DND-41 (cell line): ENCODE measurements at regions not wholly inside any gene's neighbourhood (a gene's known extent, or its start where the extent isn't known, plus 50 kb on each side); places are given as distances from the start of the nearest gene placed in this dataset.

Experiments
- ATAC-seq: fragments of 200-7000 bp; cut with Tn5 transposase; 3 replicates; pipeline ENCODE4 v1.9.1; 2021; ENCODE audit warnings: low read depth; ENCODE audit not compliant: insufficient read depth
- DNase-seq: peaks from one replicate; pipeline ENCODE4 v3.0.0-alpha.2; 2020
- H2AFZ ChIP-seq: 2 replicates; pipeline ENCODE4 v1.6.0; 2012; ENCODE audit warnings: low read depth, low read length
- H3K27ac ChIP-seq: 2 replicates; pipeline ENCODE4 v1.5.1; 2012; ENCODE audit warnings: low read length, inconsistent platforms
- H3K27me3 ChIP-seq: fragments of 200-600 bp; sonication (generic); 2 replicates; pipeline ENCODE4 v1.6.0; 2012; ENCODE audit warnings: low read length, mild to moderate bottlenecking, inconsistent platforms; ENCODE audit not compliant: insufficient read depth, poor library complexity
- H3K36me3 ChIP-seq: 2 replicates; pipeline ENCODE4 v1.5.1; 2012; ENCODE audit warnings: low read length, inconsistent platforms; ENCODE audit not compliant: insufficient read depth
- H3K4me1 ChIP-seq: 2 replicates; pipeline ENCODE4 v1.5.1; 2012; ENCODE audit warnings: mild to moderate bottlenecking, low read length; ENCODE audit not compliant: insufficient read depth
- H3K4me2 ChIP-seq: 2 replicates; pipeline ENCODE4 v1.6.0; 2012; ENCODE audit warnings: mild to moderate bottlenecking, moderate library complexity, low read length, inconsistent platforms; ENCODE audit not compliant: insufficient read depth
- H3K4me3 ChIP-seq, 2 experiments: fragments of 200-600 bp in 1 of 2; shearing (Covaris generic) in 1 of 2; 2 replicates each; pipeline ENCODE4 v1.5.1; 2012 to 2016; ENCODE audit warnings: inconsistent platforms in 2 of 2, low read length in 2 of 2, mild to moderate bottlenecking in 2 of 2, low read depth in 1 of 2, moderate library complexity in 1 of 2
- H3K79me2 ChIP-seq: 2 replicates; pipeline ENCODE4 v1.6.0; 2012; ENCODE audit warnings: low read length, inconsistent platforms; ENCODE audit not compliant: insufficient read depth
- H3K9ac ChIP-seq: 2 replicates; pipeline ENCODE4 v1.6.0; 2012; ENCODE audit warnings: low read depth, mild to moderate bottlenecking, inconsistent platforms, low read length, moderate library complexity
- H3K9me3 ChIP-seq: 2 replicates; pipeline ENCODE4 v1.5.1; 2012; ENCODE audit warnings: low read length, moderate library complexity, mild to moderate bottlenecking, inconsistent platforms; ENCODE audit not compliant: insufficient read depth, severe bottlenecking
- H4K20me1 ChIP-seq: 2 replicates; pipeline ENCODE4 v1.6.0; 2012; ENCODE audit warnings: low read length; ENCODE audit not compliant: insufficient read depth
- EZH2 ChIP-seq: IDR thresholded peaks from 3 replicates; pipeline ENCODE4 v1.6.1; 2012; ENCODE audit warnings: borderline replicate concordance, low read depth, mild to moderate bottlenecking, moderate library complexity, low read length, inconsistent platforms; ENCODE audit not compliant: severe bottlenecking
- TF ChIP-seq, protein P1 (sequence below): IDR thresholded peaks from 2 replicates; pipeline ENCODE4 v1.5.1; 2012; ENCODE audit warnings: borderline replicate concordance, low read length, moderate library complexity, mild to moderate bottlenecking; ENCODE audit not compliant: poor library complexity, severe bottlenecking; ENCODE audit errors: extremely low read depth

GRCh38 chr5:91256142-91256524 is 127.0 kb downstream of the ARRDC3 start:
- H3K79me2 ChIP-seq = no peaks in the 10 kb centered on the region
- H2AFZ ChIP-seq = no peak overlapping the region
- TF ChIP-seq EZH2 = no peak
- TF ChIP-seq, protein P1, sequence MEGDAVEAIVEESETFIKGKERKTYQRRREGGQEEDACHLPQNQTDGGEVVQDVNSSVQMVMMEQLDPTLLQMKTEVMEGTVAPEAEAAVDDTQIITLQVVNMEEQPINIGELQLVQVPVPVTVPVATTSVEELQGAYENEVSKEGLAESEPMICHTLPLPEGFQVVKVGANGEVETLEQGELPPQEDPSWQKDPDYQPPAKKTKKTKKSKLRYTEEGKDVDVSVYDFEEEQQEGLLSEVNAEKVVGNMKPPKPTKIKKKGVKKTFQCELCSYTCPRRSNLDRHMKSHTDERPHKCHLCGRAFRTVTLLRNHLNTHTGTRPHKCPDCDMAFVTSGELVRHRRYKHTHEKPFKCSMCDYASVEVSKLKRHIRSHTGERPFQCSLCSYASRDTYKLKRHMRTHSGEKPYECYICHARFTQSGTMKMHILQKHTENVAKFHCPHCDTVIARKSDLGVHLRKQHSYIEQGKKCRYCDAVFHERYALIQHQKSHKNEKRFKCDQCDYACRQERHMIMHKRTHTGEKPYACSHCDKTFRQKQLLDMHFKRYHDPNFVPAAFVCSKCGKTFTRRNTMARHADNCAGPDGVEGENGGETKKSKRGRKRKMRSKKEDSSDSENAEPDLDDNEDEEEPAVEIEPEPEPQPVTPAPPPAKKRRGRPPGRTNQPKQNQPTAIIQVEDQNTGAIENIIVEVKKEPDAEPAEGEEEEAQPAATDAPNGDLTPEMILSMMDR = no peak
- H3K9me3 ChIP-seq = no peaks in the 10 kb centered on the region
- no peak overlapping the region for H3K27ac ChIP-seq
- H3K4me3 ChIP-seq = no peak overlapping the region
- no peaks in the 10 kb centered on the region for H3K4me1 ChIP-seq
- no peak for DNase-seq
- no peaks in the 10 kb centered on the region for H3K36me3 ChIP-seq
- ATAC-seq = no peak
- H3K4me2 ChIP-seq = no peak overlapping the region
- no peaks in the 10 kb centered on the region for H4K20me1 ChIP-seq
- H3K27me3 ChIP-seq = no peaks in the 10 kb centered on the region
- no peak overlapping the region for H3K9ac ChIP-seq

DNA sequence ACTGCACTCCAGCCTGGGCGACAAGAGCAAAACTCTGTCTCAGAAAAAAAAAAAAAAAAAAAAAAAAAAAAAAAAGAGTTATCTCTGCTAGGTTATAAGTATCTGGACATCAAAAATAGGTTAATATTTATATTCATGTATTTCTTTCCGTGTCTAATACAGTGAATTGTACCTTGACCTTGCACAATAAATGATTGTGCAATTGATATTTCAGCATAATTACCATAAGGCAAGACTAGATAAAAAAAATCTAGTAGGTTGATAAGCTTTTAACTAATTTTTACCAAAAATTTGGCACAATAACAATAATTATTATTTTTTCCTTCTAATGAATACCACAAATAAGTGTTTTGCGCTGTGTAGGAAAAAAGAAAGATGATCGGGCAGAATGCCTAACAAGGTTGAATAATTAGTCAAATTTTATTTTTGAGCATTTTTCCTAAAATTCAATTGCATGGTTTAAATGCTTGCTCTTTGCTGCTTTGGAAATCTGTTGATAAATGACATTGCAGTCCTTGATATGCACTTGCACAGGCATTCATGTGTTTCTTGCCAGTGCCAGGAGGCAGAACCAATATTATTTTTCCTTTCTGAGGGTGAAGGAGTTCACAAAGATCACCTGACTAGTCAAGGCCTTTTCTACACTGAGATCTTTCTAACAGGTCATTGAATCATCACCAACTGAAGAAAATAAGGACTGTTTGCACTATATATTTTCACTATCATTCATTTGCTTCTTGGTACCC is 127.5 kb downstream of the ARRDC3 start:
- ATAC-seq = no peak
- DNase-seq = no peak
- H3K9me3 ChIP-seq = no peaks in the 10 kb centered on the region
- TF ChIP-seq EZH2 = no peak
- TF ChIP-seq, protein P1 = no peak
- no peak overlapping the region for H3K9ac ChIP-seq
- no peak overlapping the region for H3K4me3 ChIP-seq
- no peaks in the 10 kb centered on the region for H3K4me1 ChIP-seq
- no peaks in the 10 kb centered on the region for H4K20me1 ChIP-seq
- no peaks in the 10 kb centered on the region for H3K36me3 ChIP-seq
- no peaks in the 10 kb centered on the region for H3K27me3 ChIP-seq
- no peak overlapping the region for H2AFZ ChIP-seq
- no peak overlapping the region for H3K4me2 ChIP-seq
- no peaks in the 10 kb centered on the region for H3K79me2 ChIP-seq
- H3K27ac ChIP-seq = no peak overlapping the region

GRCh38 chr5:91252916-91253315 is 130.2 kb downstream of the ARRDC3 start:
- no peaks in the 10 kb centered on the region for H3K27me3 ChIP-seq
- no peaks in the 10 kb centered on the region for H3K79me2 ChIP-seq
- H4K20me1 ChIP-seq = no peaks in the 10 kb centered on the region
- no peak overlapping the region for H3K9ac ChIP-seq
- H3K27ac ChIP-seq = no peak overlapping the region
- H3K4me1 ChIP-seq = no peaks in the 10 kb centered on the region
- H3K36me3 ChIP-seq = no peaks in the 10 kb centered on the region
- no peak overlapping the region for H3K4me3 ChIP-seq
- ATAC-seq = no peak
- H3K9me3 ChIP-seq = no peaks in the 10 kb centered on the region
- no peak overlapping the region for H2AFZ ChIP-seq
- no peak for DNase-seq
- H3K4me2 ChIP-seq = no peak overlapping the region
- TF ChIP-seq, protein P1 = no peak
- TF ChIP-seq EZH2 = no peak

DNA sequence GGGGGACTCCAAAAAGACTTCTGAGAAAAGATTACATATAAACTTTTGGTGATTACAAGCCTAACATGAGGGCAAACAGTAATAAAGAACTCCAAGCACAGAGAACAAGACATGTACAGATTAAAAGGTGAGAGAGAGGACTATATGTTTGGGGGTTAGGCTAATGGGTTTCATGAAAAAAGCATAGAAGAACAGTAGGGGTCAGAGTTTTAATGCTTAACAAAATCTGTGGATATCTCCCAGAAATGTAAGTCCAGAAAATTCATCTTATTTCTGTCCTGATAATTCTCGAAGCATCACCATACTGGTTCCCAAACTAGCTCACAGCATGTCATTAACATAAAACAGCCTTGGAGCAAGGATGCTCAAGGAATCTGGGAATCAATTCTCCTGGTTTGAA is 137.2 kb downstream of the ARRDC3 start:
- H3K36me3 ChIP-seq = no peaks in the 10 kb centered on the region
- no peak overlapping the region for H3K4me2 ChIP-seq
- no peaks in the 10 kb centered on the region for H3K4me1 ChIP-seq
- no peaks in the 10 kb centered on the region for H4K20me1 ChIP-seq
- H3K79me2 ChIP-seq = no peaks in the 10 kb centered on the region
- no peaks in the 10 kb centered on the region for H3K27me3 ChIP-seq
- no peak overlapping the region for H3K27ac ChIP-seq
- H2AFZ ChIP-seq = no peak overlapping the region
- ATAC-seq (no peak), DNase-seq (no peak)
- TF ChIP-seq, protein P1 = no peak
- TF ChIP-seq EZH2 = no peak
- H3K4me3 ChIP-seq = no peak overlapping the region
- H3K9ac ChIP-seq = no peak overlapping the region
- peaks cover 6% of the 10 kb centered on the region for H3K9me3 ChIP-seq
